Activated CD4-positive, alpha-beta memory T cell treated with anti-CD3 and anti-CD28 coated beads for 36 hours (primary cell): ENCODE measurements at regions not wholly inside any gene's neighbourhood (a gene's known extent, or its start where the extent isn't known, plus 50 kb on each side); places are given as distances from the start of the nearest gene placed in this dataset.

Experiments
- CTCF ChIA-PET: fragments of 350-600 bp; sonication (Branson Sonifier 250); formaldehyde crosslinking; loops from one replicate; lab custom pipeline; 2021; ENCODE audit warnings: antibody characterized with exemption, inconsistent platforms; lab: Charles Lee
- POLR2A ChIA-PET: fragments of 350-600 bp; sonication (Branson Sonifier 250); formaldehyde crosslinking; loops from one replicate; lab custom pipeline; 2021; ENCODE audit warnings: antibody characterized with exemption; lab: Charles Lee
- DNase-seq: peaks from one replicate; pipeline ENCODE4 v3.0.0-alpha.2; 2020
- H3K27ac Mint-ChIP-seq: one replicate; pipeline ENCODE4 v1.8.0; 2021; ENCODE audit warnings: mixed read lengths
- H3K27me3 Mint-ChIP-seq: one replicate; pipeline ENCODE4 v1.8.0; 2021; ENCODE audit warnings: mixed read lengths
- H3K36me3 Mint-ChIP-seq: one replicate; pipeline ENCODE4 v1.8.0; 2021; ENCODE audit warnings: mixed read lengths
- H3K4me1 Mint-ChIP-seq: one replicate; pipeline ENCODE4 v1.8.0; 2021; ENCODE audit warnings: low read depth, mixed read lengths
- H3K4me3 Mint-ChIP-seq: one replicate; pipeline ENCODE4 v1.8.0; 2021; ENCODE audit warnings: mild to moderate bottlenecking, mixed read lengths
- H3K9me3 Mint-ChIP-seq: one replicate; pipeline ENCODE4 v1.8.0; 2021; ENCODE audit warnings: mixed read lengths
- intact Hi-C: fragments of 100-400 bp; cut with micrococcal nuclease; formaldehyde crosslinking; loops from one replicate; pipeline ENCODE4 v1.15.1; 2023

- no peaks in the 10 kb centered on the region for H3K36me3 Mint-ChIP-seq
- DNase-seq: no peak
- H3K9me3 Mint-ChIP-seq: no peaks in the 10 kb centered on the region
- no peak overlapping the region for H3K27ac Mint-ChIP-seq
- ChIA-PET POLR2A (no interaction called here), CTCF (no interaction called here)
- H3K4me3 Mint-ChIP-seq: no peak overlapping the region
- no peaks in the 10 kb centered on the region for H3K27me3 Mint-ChIP-seq
- H3K4me1 Mint-ChIP-seq: no peaks in the 10 kb centered on the region
- intact Hi-C loops: no loop called here
Observed at GRCh38 chr20:40499391-40499790, 189.6 kb downstream of the MAFB start.

- POLR2A ChIA-PET: no interaction called here
- no peaks in the 10 kb centered on the region for H3K9me3 Mint-ChIP-seq
- CTCF ChIA-PET: no interaction called here
- no peak overlapping the region for H3K4me3 Mint-ChIP-seq
- H3K27me3 Mint-ChIP-seq: no peaks in the 10 kb centered on the region
- H3K27ac Mint-ChIP-seq: no peak overlapping the region
- no peaks in the 10 kb centered on the region for H3K36me3 Mint-ChIP-seq
- no peaks in the 10 kb centered on the region for H3K4me1 Mint-ChIP-seq
- no peak for DNase-seq
- intact Hi-C loops: no loop called here
Observed at GRCh38 chr20:40497899-40498691, 190.9 kb downstream of the MAFB start.

- intact Hi-C loops: no loop called here
- H3K27me3 Mint-ChIP-seq: no peaks in the 10 kb centered on the region
- H3K9me3 Mint-ChIP-seq: no peaks in the 10 kb centered on the region
- CTCF ChIA-PET: no interaction called here
- no peak for DNase-seq
- no peak overlapping the region for H3K4me3 Mint-ChIP-seq
- POLR2A ChIA-PET: no interaction called here
- H3K4me1 Mint-ChIP-seq: no peaks in the 10 kb centered on the region
- no peak overlapping the region for H3K27ac Mint-ChIP-seq
- no peaks in the 10 kb centered on the region for H3K36me3 Mint-ChIP-seq
Observed at GRCh38 chr20:40495956-40496355, 193.1 kb downstream of the MAFB start.

GRCh38 chr20:40494248-40494647 is 194.8 kb downstream of the MAFB start:
- H3K36me3 Mint-ChIP-seq: no peaks in the 10 kb centered on the region
- intact Hi-C loops: no loop called here
- no peak overlapping the region for H3K4me3 Mint-ChIP-seq
- H3K27ac Mint-ChIP-seq: no peak overlapping the region
- ChIA-PET CTCF (no interaction called here), POLR2A (no interaction called here)
- no peaks in the 10 kb centered on the region for H3K9me3 Mint-ChIP-seq
- no peaks in the 10 kb centered on the region for H3K4me1 Mint-ChIP-seq
- no peaks in the 10 kb centered on the region for H3K27me3 Mint-ChIP-seq
- DNase-seq: no peak

- DNase-seq: no peak
- no peaks in the 10 kb centered on the region for H3K36me3 Mint-ChIP-seq
- ChIA-PET CTCF (no interaction called here), POLR2A (no interaction called here)
- no peak overlapping the region for H3K4me3 Mint-ChIP-seq
- H3K9me3 Mint-ChIP-seq: no peaks in the 10 kb centered on the region
- no peak overlapping the region for H3K27ac Mint-ChIP-seq
- intact Hi-C loops: no loop called here
- H3K4me1 Mint-ChIP-seq: no peaks in the 10 kb centered on the region
- no peaks in the 10 kb centered on the region for H3K27me3 Mint-ChIP-seq
Observed at GRCh38 chr20:40493549-40493948, 195.5 kb downstream of the MAFB start.

GRCh38 chr20:40493071-40493470 is 196.0 kb downstream of the MAFB start:
- Mint-ChIP-seq H3K9me3 (no peaks in the 10 kb centered on the region), H3K36me3 (no peaks in the 10 kb centered on the region), H3K27me3 (no peaks in the 10 kb centered on the region), H3K4me3 (no peak overlapping the region), H3K4me1 (no peaks in the 10 kb centered on the region), H3K27ac (no peak overlapping the region)
- intact Hi-C loops: no loop called here
- CTCF ChIA-PET: no interaction called here
- no peak for DNase-seq
- POLR2A ChIA-PET: no interaction called here

GRCh38 chr20:40491009-40491590 is 197.9 kb downstream of the MAFB start:
- no peak overlapping the region for H3K27ac Mint-ChIP-seq
- ChIA-PET CTCF (no interaction called here), POLR2A (no interaction called here)
- no peaks in the 10 kb centered on the region for H3K27me3 Mint-ChIP-seq
- H3K4me1 Mint-ChIP-seq: no peaks in the 10 kb centered on the region
- intact Hi-C loops: no loop called here
- no peak overlapping the region for H3K4me3 Mint-ChIP-seq
- H3K9me3 Mint-ChIP-seq: peaks cover 2% of the 10 kb centered on the region
- no peak for DNase-seq
- no peaks in the 10 kb centered on the region for H3K36me3 Mint-ChIP-seq

- ChIA-PET POLR2A (no interaction called here), CTCF (no interaction called here)
- Mint-ChIP-seq H3K4me1 (no peaks in the 10 kb centered on the region), H3K27ac (no peak overlapping the region), H3K9me3 (peaks cover 2% of the 10 kb centered on the region), H3K36me3 (no peaks in the 10 kb centered on the region), H3K27me3 (no peaks in the 10 kb centered on the region), H3K4me3 (no peak overlapping the region)
- intact Hi-C loops: no loop called here
- no peak for DNase-seq
Observed at GRCh38 chr20:40489886-40490285, 199.2 kb downstream of the MAFB start.

GRCh38 chr20:40488401-40488800 is 200.6 kb downstream of the MAFB start:
- intact Hi-C loops: no loop called here
- Mint-ChIP-seq H3K36me3 (no peaks in the 10 kb centered on the region), H3K27ac (no peak overlapping the region), H3K27me3 (peaks cover 1% of the 10 kb centered on the region), H3K4me1 (no peaks in the 10 kb centered on the region), H3K9me3 (peaks cover 2% of the 10 kb centered on the region), H3K4me3 (no peak overlapping the region)
- POLR2A ChIA-PET: no interaction called here
- CTCF ChIA-PET: no interaction called here
- no peak for DNase-seq

GRCh38 chr20:40486297-40486696 is 202.7 kb downstream of the MAFB start:
- no peak overlapping the region for H3K4me3 Mint-ChIP-seq
- peaks cover 2% of the 10 kb centered on the region for H3K9me3 Mint-ChIP-seq
- CTCF ChIA-PET: no interaction called here
- H3K27ac Mint-ChIP-seq: no peak overlapping the region
- no peak for DNase-seq
- no peaks in the 10 kb centered on the region for H3K36me3 Mint-ChIP-seq
- H3K4me1 Mint-ChIP-seq: no peaks in the 10 kb centered on the region
- H3K27me3 Mint-ChIP-seq: peaks cover 1% of the 10 kb centered on the region
- intact Hi-C loops: no loop called here
- POLR2A ChIA-PET: no interaction called here

- Mint-ChIP-seq H3K9me3 (peaks cover 2% of the 10 kb centered on the region), H3K4me1 (no peaks in the 10 kb centered on the region), H3K36me3 (no peaks in the 10 kb centered on the region), H3K27ac (no peak overlapping the region), H3K27me3 (peaks cover 1% of the 10 kb centered on the region), H3K4me3 (no peak overlapping the region)
- POLR2A ChIA-PET: no interaction called here
- DNase-seq: no peak
- intact Hi-C loops: no loop called here
- CTCF ChIA-PET: no interaction called here
Observed at GRCh38 chr20:40481743-40482458, 207.1 kb downstream of the MAFB start.

- CTCF ChIA-PET: no interaction called here
- peaks cover 1% of the 10 kb centered on the region for H3K27me3 Mint-ChIP-seq
- no peaks in the 10 kb centered on the region for H3K4me1 Mint-ChIP-seq
- intact Hi-C loops: no loop called here
- no peak overlapping the region for H3K27ac Mint-ChIP-seq
- peaks cover 2% of the 10 kb centered on the region for H3K9me3 Mint-ChIP-seq
- H3K4me3 Mint-ChIP-seq: no peak overlapping the region
- POLR2A ChIA-PET: no interaction called here
- H3K36me3 Mint-ChIP-seq: no peaks in the 10 kb centered on the region
- DNase-seq: no peak
Observed at GRCh38 chr20:40481337-40481736, 207.7 kb downstream of the MAFB start.
